ENCODE measurements at regions not wholly inside any gene's neighbourhood (a gene's known extent, or its start where the extent isn't known, plus 50 kb on each side); places are given as distances from the start of the nearest gene placed in this dataset.

GRCh38 chr6:4606821-4607704, 169.1 kb upstream of the CDYL start:
- H3K36me3 ChIP-seq: no peaks in the 10 kb centered on the region
- no peak overlapping the region for H3K27ac ChIP-seq
- H3K27me3 ChIP-seq: no peaks in the 10 kb centered on the region
- no peak overlapping the region for H3K4me3 ChIP-seq (ENCODE audit: low read depth in 1 of 2, low read length in 1 of 2)
- no peaks in the 10 kb centered on the region for H3K9me3 ChIP-seq
- H3K4me1 ChIP-seq (ENCODE audit: control insufficient read depth in 1 of 2, insufficient read depth in 1 of 2, low read depth in 1 of 2, low read length in 1 of 2): peaks cover 0 to 7% of the 10 kb centered on the region in 2 experiments
- no peak for TF ChIP-seq CTCF (IDR thresholded peaks at IDR 0.05)

- H3K27me3 ChIP-seq: no peaks in the 10 kb centered on the region
- no peaks in the 10 kb centered on the region for H3K36me3 ChIP-seq
- H3K27ac ChIP-seq: no peak overlapping the region
- H3K4me1 ChIP-seq (ENCODE audit: control insufficient read depth in 1 of 2, insufficient read depth in 1 of 2, low read depth in 1 of 2, low read length in 1 of 2): peaks cover 0 to 7% of the 10 kb centered on the region in 2 experiments
- no peaks in the 10 kb centered on the region for H3K9me3 ChIP-seq
- no peak for TF ChIP-seq CTCF (IDR thresholded peaks at IDR 0.05)
- H3K4me3 ChIP-seq (ENCODE audit: low read depth in 1 of 2, low read length in 1 of 2): no peak overlapping the region
Observed at GRCh38 chr6:4606016-4606415, 170.2 kb upstream of the CDYL start.

- no peak for TF ChIP-seq CTCF (IDR thresholded peaks at IDR 0.05)
- H3K4me1 ChIP-seq (ENCODE audit: control insufficient read depth in 1 of 2, insufficient read depth in 1 of 2, low read depth in 1 of 2, low read length in 1 of 2): peaks cover 0 to 7% of the 10 kb centered on the region in 2 experiments
- no peak overlapping the region for H3K27ac ChIP-seq
- no peaks in the 10 kb centered on the region for H3K9me3 ChIP-seq
- no peaks in the 10 kb centered on the region for H3K27me3 ChIP-seq
- no peak overlapping the region for H3K4me3 ChIP-seq (ENCODE audit: low read depth in 1 of 2, low read length in 1 of 2)
- no peaks in the 10 kb centered on the region for H3K36me3 ChIP-seq
Observed at GRCh38 chr6:4603856-4604369, 172.3 kb upstream of the CDYL start.

- Histone ChIP-seq H3K27ac (no peak overlapping the region), H3K36me3 (no peaks in the 10 kb centered on the region), H3K4me1 (ENCODE audit: control insufficient read depth in 1 of 2, insufficient read depth in 1 of 2, low read depth in 1 of 2, low read length in 1 of 2) (peaks cover 0 to 7% of the 10 kb centered on the region in 2 experiments), H3K9me3 (no peaks in the 10 kb centered on the region), H3K27me3 (no peaks in the 10 kb centered on the region), H3K4me3 (ENCODE audit: low read depth in 1 of 2, low read length in 1 of 2) (no peak overlapping the region)
- no peak for TF ChIP-seq CTCF (IDR thresholded peaks at IDR 0.05)
Observed at GRCh38 chr6:4603291-4603690, 172.9 kb upstream of the CDYL start.

- Histone ChIP-seq H3K36me3 (no peaks in the 10 kb centered on the region), H3K4me1 (ENCODE audit: control insufficient read depth in 1 of 2, insufficient read depth in 1 of 2, low read depth in 1 of 2, low read length in 1 of 2) (peaks cover 0 to 7% of the 10 kb centered on the region in 2 experiments), H3K9me3 (no peaks in the 10 kb centered on the region), H3K27ac (no peak overlapping the region), H3K4me3 (ENCODE audit: low read depth in 1 of 2, low read length in 1 of 2) (no peak overlapping the region), H3K27me3 (no peaks in the 10 kb centered on the region)
- TF ChIP-seq CTCF (IDR thresholded peaks at IDR 0.05): no peak
Observed at GRCh38 chr6:4599924-4600323, 176.3 kb upstream of the CDYL start.
